HG03432 (cell line): ENCODE measurements at regions not wholly inside any gene's neighbourhood (a gene's known extent, or its start where the extent isn't known, plus 50 kb on each side); places are given as distances from the start of the nearest gene placed in this dataset.

Source experiments
- ATAC-seq: cut with Tn5 transposase; IDR thresholded peaks from one replicate; pipeline ENCODE4 v1.9.1; 2021; ENCODE audit warnings: mild to moderate bottlenecking, moderate library complexity; ENCODE audit not compliant: unreplicated experiment

DNA sequence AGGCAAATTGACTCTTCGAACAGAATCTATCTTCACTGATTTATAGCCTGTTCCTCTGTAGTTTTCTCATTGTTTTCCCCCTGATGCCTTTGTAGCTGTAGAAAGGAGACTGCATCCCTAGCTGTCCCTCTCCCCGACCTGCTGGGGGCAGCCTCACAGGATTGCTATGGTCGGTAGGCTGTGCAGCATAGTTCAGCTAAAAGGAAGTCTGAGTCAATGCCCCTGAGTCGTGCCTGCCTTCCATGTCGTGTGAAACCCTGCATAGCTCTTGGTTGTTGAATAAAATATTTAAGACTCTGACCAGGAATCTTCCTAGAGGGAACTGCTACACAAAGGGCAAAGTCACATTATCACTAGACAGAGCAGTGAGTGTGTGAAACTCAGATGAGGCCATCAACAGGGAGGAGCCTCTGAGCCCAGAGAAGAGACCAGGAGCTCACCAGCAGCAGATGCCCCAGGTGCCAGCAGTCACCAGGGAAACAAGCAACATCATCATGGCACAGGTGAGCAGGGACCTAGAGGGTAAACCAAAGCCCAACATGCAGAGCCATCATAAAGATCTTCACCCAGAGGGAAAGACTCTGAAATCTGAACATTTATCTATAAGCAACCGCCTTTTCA is 108.4 kb upstream of the NBEA start:
- no peak for ATAC-seq

GRCh38 chr13:34842466-34842865 is 99.6 kb upstream of the NBEA start:
- ATAC-seq = peak; percentile 73

- ATAC-seq = no peak
Measured at GRCh38 chr13:34847766-34848165, 94.3 kb upstream of the NBEA start.

GRCh38 chr13:34849406-34849805 is 92.7 kb upstream of the NBEA start:
- no peak for ATAC-seq

GRCh38 chr13:34853161-34853560 is 88.9 kb upstream of the NBEA start:
- ATAC-seq = no peak

DNA sequence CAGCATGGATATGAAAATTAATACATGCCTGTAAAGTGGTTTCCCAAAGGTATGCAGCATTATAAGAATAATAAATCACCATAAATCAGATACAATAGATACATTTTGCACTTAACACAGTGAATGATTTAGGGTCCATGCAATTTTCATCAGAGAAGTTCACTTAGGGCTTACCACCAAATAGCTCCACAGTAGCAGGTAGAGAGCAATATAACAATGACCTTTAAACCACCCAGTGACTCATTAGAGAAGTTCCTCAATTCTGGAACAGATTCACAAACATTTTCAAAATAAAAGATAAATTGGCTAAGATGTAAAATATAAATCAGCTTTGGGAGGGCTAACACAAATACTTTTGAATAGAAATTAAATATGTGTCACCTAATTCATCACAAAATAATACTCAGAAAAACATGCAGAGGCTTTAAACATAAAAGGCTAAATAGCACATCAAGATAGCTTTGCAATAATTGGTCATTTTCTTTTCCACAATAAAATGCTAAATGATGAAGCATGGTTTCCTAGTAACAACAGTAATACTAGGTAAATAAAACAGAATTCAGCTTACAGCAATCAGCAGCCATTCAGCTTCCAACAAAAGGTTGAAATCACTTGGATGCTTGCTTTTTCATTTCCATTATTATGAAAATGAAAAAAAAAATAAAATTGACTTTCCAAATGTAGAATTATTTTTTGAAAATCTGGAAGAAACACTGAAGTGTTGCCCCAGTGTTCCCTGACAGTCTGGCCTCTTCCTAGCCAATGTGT is 84.3 kb upstream of the NBEA start:
- ATAC-seq = no peak

DNA sequence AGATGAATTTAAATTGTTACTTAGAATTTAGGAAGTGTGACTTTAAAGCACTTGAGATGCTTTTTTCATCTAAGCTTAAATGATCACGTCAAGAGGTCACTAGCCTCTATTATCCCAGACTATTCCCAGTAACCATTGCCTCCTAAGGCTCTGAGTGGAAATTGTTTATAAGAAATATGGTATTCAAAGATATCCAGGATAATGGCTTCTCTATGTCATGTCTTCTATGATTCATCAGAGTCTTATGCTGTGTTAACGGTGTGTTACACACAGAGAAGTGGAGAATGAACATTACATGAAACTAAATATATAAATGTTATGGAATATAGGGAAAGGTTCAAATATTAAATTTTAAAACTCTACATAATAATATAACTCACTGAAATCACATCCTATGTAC is 79.8 kb upstream of the NBEA start:
- ATAC-seq = no peak

DNA sequence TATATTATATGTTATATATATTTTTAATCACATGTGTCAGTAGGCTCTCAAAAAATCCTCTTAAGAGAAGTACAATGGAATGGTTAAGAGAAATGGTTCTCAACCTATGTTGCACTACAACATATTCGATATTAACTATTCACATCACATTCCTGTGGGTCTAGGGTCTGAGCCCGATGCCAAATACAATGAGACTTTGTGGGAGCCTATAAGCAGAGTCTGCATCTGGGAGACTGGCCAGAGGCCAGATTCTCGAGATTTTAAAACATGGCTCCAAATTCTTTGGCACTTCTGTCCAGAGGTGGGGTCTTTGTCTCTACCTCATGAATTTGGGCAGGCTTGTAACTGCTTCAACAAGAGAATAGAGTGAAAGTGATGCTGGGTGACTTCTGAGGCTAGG is 79.4 kb upstream of the NBEA start:
- ATAC-seq = no peak

DNA sequence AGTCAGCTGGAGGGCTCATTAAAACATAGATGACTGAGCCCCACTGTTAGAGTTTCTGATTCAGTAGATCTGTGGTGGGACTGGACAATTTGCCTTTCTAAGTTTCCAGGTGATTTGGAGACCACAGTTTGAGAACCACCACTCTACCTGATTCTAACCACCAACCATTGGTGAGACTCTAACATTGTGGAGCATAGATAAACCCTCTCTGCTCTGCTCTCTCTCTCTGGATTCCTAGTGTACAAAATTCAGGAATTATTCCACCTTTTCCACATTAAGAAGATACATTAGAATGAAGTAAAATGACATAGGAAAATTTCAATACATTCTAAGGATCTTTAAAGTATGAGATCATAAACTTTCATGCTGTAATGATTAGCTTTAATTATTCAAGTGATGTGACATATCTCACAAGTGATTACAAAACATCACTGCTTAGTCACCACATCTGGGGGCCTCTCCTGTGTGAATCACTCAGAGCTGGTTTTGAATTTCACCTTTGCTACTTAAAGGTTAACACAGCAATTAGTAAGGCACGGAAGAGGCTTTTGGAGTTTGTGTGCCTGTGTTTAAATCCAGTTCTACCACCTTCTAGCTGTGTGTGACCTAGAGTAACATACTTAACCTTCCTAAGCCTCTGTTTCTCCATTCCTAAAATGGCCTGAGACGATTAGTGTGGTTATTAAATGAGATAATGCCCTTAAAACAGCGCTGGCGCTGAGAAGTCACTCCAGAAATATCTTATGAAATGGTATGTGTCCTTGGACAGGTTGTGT is 78.5 kb upstream of the NBEA start:
- ATAC-seq = no peak

DNA sequence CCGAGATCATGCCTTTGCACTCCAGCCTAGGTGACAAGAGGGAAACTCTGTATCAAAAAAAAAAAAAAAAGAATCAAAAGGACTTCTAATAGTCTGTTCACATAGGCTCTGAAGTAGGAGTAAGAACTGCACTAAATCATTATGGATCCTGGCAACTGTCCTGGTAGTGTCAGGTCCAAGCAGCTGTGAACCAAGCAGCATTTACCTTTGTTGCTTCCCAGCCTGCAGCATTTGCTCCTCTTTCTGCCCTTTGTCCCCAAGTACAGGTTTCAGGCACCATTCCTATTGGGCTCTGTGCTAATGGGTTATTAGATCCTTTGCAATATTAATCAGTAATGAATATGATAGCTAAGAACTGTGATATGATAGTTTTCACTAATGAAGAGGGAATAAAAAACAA is 77.4 kb upstream of the NBEA start:
- no peak for ATAC-seq

GRCh38 chr13:34867590-34867989 is 74.5 kb upstream of the NBEA start:
- no peak for ATAC-seq

DNA sequence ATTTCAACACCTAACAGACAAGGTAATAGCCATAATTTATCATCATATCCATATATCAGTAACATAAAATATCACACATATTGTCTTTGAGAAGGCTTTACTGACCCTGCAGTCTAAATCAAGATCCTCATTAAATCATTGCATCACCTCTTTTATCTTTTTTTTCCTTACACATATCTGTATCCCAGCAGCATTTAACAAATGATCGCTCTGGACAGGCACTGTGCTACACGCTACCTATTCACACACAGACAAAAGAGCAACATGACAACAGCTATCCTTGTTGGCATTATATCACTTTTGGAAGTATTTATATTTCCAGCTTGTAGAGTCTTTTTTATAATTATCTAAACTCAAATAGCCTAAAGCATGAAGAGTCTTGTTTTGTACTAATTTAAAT is 73.3 kb upstream of the NBEA start:
- ATAC-seq = no peak

GRCh38 chr13:34869696-34870095 is 72.4 kb upstream of the NBEA start:
- no peak for ATAC-seq

- ATAC-seq = no peak
Measured at GRCh38 chr13:34878329-34878728, 63.7 kb upstream of the NBEA start.

DNA sequence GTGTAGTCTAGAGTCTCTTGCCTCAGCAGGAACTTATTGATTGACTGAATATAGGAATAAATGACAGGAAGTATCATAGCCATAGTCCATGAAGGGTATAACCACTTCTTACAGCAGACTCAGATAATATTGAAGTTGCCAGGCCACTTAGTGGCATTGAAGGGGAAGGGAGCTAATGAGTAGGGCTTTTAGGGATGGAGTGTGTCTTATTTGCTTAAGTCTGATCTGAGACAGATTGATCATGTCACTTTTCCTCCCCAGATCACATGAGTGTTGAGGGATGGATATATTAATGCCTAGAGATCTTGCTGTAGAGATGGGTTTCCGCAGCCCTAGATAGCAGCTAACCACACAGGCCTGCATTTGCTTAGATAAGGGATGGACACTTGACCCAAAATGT is 62.2 kb upstream of the NBEA start:
- no peak for ATAC-seq

- ATAC-seq = no peak
Measured at GRCh38 chr13:34881494-34881893, 60.6 kb upstream of the NBEA start.

DNA sequence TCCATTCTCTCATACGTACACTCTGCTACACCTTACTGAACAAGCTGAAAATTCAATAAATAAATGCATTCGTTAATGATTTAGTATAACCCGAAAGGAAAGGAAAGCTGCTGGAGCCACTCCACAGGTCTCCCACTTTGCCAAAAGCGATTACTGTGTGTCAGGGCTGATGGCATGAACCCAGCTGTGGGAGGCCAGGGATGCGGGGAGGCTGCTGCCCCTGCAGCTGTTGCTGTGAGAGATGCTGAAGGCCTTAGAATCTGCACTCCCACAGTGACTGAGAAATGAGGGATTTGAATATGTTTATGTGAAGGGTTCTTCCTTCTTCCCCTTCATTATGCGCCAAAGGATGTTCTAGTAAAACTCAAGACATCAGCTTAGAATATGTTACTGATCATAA is 58.7 kb upstream of the NBEA start:
- no peak for ATAC-seq

DNA sequence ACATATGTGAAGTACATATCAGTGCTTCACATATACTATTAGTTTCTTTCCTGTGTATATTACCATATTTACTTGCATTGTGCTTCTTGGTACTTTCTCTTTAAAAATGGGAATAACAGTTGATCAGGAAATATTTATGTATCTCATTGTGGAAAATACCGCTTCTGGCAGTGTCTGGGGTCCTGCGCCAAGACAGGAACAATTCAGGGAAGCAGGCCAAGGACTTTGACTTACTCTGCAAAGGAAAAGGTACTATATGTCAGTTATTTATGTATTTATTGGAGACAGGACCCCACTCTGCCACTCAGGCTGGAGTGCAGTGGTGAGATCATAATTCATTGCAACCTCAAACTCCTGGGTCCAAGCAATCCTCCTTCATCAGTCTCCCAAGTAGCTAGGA is 57.7 kb upstream of the NBEA start:
- ATAC-seq = no peak

DNA sequence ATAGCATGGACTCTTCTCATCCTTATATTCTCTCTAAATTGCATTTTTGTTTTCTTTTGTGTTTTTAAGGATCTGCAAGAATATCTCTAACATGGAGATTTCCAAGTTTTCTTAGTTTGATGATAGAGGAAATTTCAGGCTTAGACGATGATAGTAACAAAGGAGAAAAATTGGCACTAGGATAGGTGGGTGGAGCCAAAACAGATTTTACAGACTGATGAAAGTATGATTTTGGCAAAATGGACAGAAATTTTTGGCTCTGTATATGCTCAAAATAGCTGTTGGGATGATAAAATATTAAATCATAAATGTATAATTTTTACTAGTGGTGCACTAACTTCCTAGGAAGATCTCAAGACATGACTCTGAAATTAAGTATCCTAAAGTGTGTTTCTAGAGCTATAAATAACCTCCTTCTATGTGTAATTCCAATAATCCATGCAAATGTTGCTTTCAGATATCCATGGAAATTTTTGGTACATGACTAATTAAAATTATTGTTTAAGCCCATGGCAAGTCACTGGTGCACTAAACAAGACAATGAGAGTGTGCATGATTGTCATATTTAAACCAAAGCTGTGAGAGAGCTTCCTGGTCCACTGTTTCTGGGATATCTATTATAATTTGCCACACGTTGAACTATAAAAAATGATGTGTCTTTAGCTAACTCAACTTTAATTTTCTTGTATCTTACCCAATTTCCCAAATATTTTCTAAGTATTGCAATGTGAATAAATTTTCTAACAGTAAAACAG is 55.8 kb upstream of the NBEA start:
- ATAC-seq = no peak

GRCh38 chr13:34886987-34887386 is 55.1 kb upstream of the NBEA start:
- ATAC-seq = no peak
